Epithelial cell of proximal tubule (primary cell): ENCODE measurements at regions not wholly inside any gene's neighbourhood (a gene's known extent, or its start where the extent isn't known, plus 50 kb on each side); places are given as distances from the start of the nearest gene placed in this dataset.

Experiments used
- DNase-seq: peaks from one replicate; pipeline ENCODE4 v3.0.0-alpha.2; 2011; ENCODE audit warnings: low read depth
- H3K4me3 ChIP-seq: 2 replicates; pipeline ENCODE4 v1.5.1; 2011; ENCODE audit warnings: low read depth, mild to moderate bottlenecking, low read length
- CTCF ChIP-seq: conservative IDR thresholded peaks from 2 replicates; pipeline ENCODE4 v1.5.1; 2012; ENCODE audit warnings: low read depth, mild to moderate bottlenecking, low read length

DNA sequence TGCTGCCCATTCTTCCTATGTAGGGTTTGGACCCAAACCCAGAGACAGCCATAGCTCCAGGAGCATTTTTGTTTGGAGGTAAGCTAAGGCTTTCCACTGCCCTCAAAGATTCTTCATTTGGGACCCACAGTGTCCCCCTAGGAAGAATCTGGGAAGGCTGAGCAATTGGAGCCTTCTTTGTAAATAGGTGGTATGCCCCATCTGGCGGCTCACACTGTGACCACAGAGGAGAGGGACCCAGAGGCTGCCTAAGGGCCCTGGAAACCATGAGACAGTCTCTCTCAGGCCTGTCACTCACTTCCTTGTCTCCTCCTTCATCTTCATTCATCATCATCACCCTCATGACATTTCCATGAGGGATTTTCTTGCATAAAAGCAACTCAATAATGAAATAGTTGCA lies 215.4 kb upstream of the OSR1 start:
- no peak for TF ChIP-seq CTCF
- no peak overlapping the region for H3K4me3 ChIP-seq
- no peak for DNase-seq

- no peak for TF ChIP-seq CTCF
- no peak overlapping the region for H3K4me3 ChIP-seq
- DNase-seq, result no peak
Observed at GRCh38 chr2:19571773-19572172, 213.3 kb upstream of the OSR1 start.

- TF ChIP-seq CTCF, result no peak
Observed at GRCh38 chr2:19569300-19569791, 210.9 kb upstream of the OSR1 start.

GRCh38 chr2:19568809-19569208 lies 210.4 kb upstream of the OSR1 start:
- H3K4me3 ChIP-seq, result no peak overlapping the region
- TF ChIP-seq CTCF, result no peak
- no peak for DNase-seq

More at GRCh38 chr2:19569300-19569791, 210.9 kb upstream of the OSR1 start:
- no peak overlapping the region for H3K4me3 ChIP-seq
- peak; percentile 12 for DNase-seq

- H3K4me3 ChIP-seq, result no peak overlapping the region
Observed at GRCh38 chr2:19560785-19561184, 202.4 kb upstream of the OSR1 start.

GRCh38 chr2:19559596-19560240 lies 201.3 kb upstream of the OSR1 start:
- TF ChIP-seq CTCF, result no peak
- DNase-seq, result no peak
- H3K4me3 ChIP-seq, result no peak overlapping the region

More at GRCh38 chr2:19560785-19561184, 202.4 kb upstream of the OSR1 start:
- DNase-seq, result no peak
- TF ChIP-seq CTCF, result no peak

DNA sequence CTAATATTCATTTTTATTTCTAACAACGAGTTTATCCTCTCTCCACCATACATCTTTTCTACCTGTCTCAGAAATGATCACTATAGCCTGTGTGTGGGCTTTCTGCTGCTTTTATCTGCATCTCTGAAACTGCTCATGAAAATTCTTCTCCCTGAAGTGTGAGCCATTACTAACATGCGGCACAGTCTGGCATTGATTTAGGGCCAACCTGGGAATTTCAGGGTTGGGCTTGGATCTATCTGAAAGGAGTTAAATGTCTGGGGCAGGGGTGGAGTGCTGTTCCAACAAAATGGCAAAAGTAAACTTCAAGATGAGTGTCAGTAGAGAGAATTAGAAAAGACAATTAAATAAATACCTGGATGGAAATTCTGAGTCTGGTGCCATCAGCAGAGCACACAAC lies 198.2 kb upstream of the OSR1 start:
- no peak overlapping the region for H3K4me3 ChIP-seq
- no peak for TF ChIP-seq CTCF
- DNase-seq, result no peak
